ENCODE measurements at regions not wholly inside any gene's neighbourhood (a gene's known extent, or its start where the extent isn't known, plus 50 kb on each side); places are given as distances from the start of the nearest gene placed in this dataset.

GRCh38 chr18:25675123-25675850, 323.3 kb upstream of the ZNF521 start:
- Mint-ChIP-seq H3K4me1 (no peaks in the 10 kb centered on the region), H3K9me3 (ENCODE audit: insufficient read depth) (no peaks in the 10 kb centered on the region), H3K4me3 (no peak overlapping the region), H3K27ac (no peak overlapping the region), H3K27me3 (peaks cover 7% of the 10 kb centered on the region)
- no peak for DNase-seq
- intact Hi-C loops (cut with micrococcal nuclease): no loop called here
- ATAC-seq (ENCODE audit: low read depth): no peak
- H3K79me2 ChIP-seq (ENCODE audit: control insufficient read depth, insufficient read depth, low read length): no peaks in the 10 kb centered on the region
- no peaks in the 10 kb centered on the region for H3K4me1 ChIP-seq (ENCODE audit: control insufficient read depth in 2 of 2, insufficient read depth in 2 of 2, low read length in 2 of 2)
- no peak overlapping the region for H3K9ac ChIP-seq (ENCODE audit: low read length)
- peaks cover 0 to 2% (median 0%) of the 10 kb centered on the region in 4 experiments for H3K27me3 ChIP-seq (replicated peaks in 1 of 4; ENCODE audit: control extremely low read depth in 1 of 4, control insufficient read depth in 3 of 4, insufficient read depth in 4 of 4, low read length in 3 of 4)
- H3K36me3 ChIP-seq (replicated peaks in 1 of 2; ENCODE audit: control extremely low read depth in 1 of 2, control insufficient read depth in 1 of 2, extremely low read depth in 1 of 2, insufficient read depth in 2 of 2, low read length in 1 of 2): no peaks in the 10 kb centered on the region
- 91% methylated on average over 7 of the region's 8 CpGs for WGBS (ENCODE audit: insufficient coverage)
- ChIA-PET POLR2A (no interaction called here), CTCF (no interaction called here)
- no peak overlapping the region for H2AFZ ChIP-seq (ENCODE audit: insufficient read depth, low read depth, low read length, poor library complexity, severe bottlenecking)
- H3K9me3 ChIP-seq (ENCODE audit: control extremely low read depth in 1 of 3, control insufficient read depth in 2 of 3, insufficient read depth in 1 of 3, low read length in 2 of 3): no peaks in the 10 kb centered on the region
- TF ChIP-seq, protein P1, sequence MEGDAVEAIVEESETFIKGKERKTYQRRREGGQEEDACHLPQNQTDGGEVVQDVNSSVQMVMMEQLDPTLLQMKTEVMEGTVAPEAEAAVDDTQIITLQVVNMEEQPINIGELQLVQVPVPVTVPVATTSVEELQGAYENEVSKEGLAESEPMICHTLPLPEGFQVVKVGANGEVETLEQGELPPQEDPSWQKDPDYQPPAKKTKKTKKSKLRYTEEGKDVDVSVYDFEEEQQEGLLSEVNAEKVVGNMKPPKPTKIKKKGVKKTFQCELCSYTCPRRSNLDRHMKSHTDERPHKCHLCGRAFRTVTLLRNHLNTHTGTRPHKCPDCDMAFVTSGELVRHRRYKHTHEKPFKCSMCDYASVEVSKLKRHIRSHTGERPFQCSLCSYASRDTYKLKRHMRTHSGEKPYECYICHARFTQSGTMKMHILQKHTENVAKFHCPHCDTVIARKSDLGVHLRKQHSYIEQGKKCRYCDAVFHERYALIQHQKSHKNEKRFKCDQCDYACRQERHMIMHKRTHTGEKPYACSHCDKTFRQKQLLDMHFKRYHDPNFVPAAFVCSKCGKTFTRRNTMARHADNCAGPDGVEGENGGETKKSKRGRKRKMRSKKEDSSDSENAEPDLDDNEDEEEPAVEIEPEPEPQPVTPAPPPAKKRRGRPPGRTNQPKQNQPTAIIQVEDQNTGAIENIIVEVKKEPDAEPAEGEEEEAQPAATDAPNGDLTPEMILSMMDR (IDR thresholded peaks at IDR 0.05): no peak
- TF ChIP-seq EZH2 (IDR thresholded peaks at IDR 0.05; ENCODE audit: borderline replicate concordance, insufficient read depth, low read depth, low read length, poor library complexity, severe bottlenecking): no peak
- H4K20me1 ChIP-seq (ENCODE audit: control insufficient read depth, insufficient read depth, low read length, poor library complexity, severe bottlenecking): no peaks in the 10 kb centered on the region
- no peak overlapping the region for H3K4me3 ChIP-seq (ENCODE audit: control extremely low read depth in 1 of 5, extremely low read depth in 1 of 5, insufficient read depth in 1 of 5, low read depth in 2 of 5, low read length in 4 of 5)
- no peak overlapping the region for H3K27ac ChIP-seq (ENCODE audit: low read length in 2 of 2)
- H3K4me2 ChIP-seq (replicated peaks; ENCODE audit: low read depth, low read length, poor library complexity, severe bottlenecking): no peak overlapping the region

- no peak for ATAC-seq (ENCODE audit: low read depth)
- H3K4me1 ChIP-seq (ENCODE audit: control insufficient read depth in 2 of 2, insufficient read depth in 2 of 2, low read length in 2 of 2): no peaks in the 10 kb centered on the region
- H3K27me3 Mint-ChIP-seq: peaks cover 7% of the 10 kb centered on the region
- no peak for DNase-seq
- no peaks in the 10 kb centered on the region for H3K9me3 ChIP-seq (ENCODE audit: control extremely low read depth in 1 of 3, control insufficient read depth in 2 of 3, insufficient read depth in 1 of 3, low read length in 2 of 3)
- H4K20me1 ChIP-seq (ENCODE audit: control insufficient read depth, insufficient read depth, low read length, poor library complexity, severe bottlenecking): no peaks in the 10 kb centered on the region
- H3K9ac ChIP-seq (ENCODE audit: low read length): no peak overlapping the region
- H3K27me3 ChIP-seq (replicated peaks in 1 of 4; ENCODE audit: control extremely low read depth in 1 of 4, control insufficient read depth in 3 of 4, insufficient read depth in 4 of 4, low read length in 3 of 4): peaks cover 0 to 2% (median 0%) of the 10 kb centered on the region in 4 experiments
- no CpG with 5 or more reads among the region's 1 CpG for WGBS (ENCODE audit: insufficient coverage)
- ChIA-PET POLR2A (no interaction called here), CTCF (no interaction called here)
- no peak for TF ChIP-seq EZH2 (IDR thresholded peaks at IDR 0.05; ENCODE audit: borderline replicate concordance, insufficient read depth, low read depth, low read length, poor library complexity, severe bottlenecking)
- TF ChIP-seq, protein P1 (IDR thresholded peaks at IDR 0.05): no peak
- no peak overlapping the region for H2AFZ ChIP-seq (ENCODE audit: insufficient read depth, low read depth, low read length, poor library complexity, severe bottlenecking)
- no peaks in the 10 kb centered on the region for H3K9me3 Mint-ChIP-seq (ENCODE audit: insufficient read depth)
- H3K4me1 Mint-ChIP-seq: no peaks in the 10 kb centered on the region
- no peak overlapping the region for H3K27ac Mint-ChIP-seq
- intact Hi-C loops (cut with micrococcal nuclease): no loop called here
- no peak overlapping the region for H3K27ac ChIP-seq (ENCODE audit: low read length in 2 of 2)
- no peaks in the 10 kb centered on the region for H3K79me2 ChIP-seq (ENCODE audit: control insufficient read depth, insufficient read depth, low read length)
- H3K36me3 ChIP-seq (replicated peaks in 1 of 2; ENCODE audit: control extremely low read depth in 1 of 2, control insufficient read depth in 1 of 2, extremely low read depth in 1 of 2, insufficient read depth in 2 of 2, low read length in 1 of 2): no peaks in the 10 kb centered on the region
- H3K4me3 ChIP-seq (ENCODE audit: control extremely low read depth in 1 of 5, extremely low read depth in 1 of 5, insufficient read depth in 1 of 5, low read depth in 2 of 5, low read length in 4 of 5): no peak overlapping the region
- no peak overlapping the region for H3K4me3 Mint-ChIP-seq
- H3K4me2 ChIP-seq (replicated peaks; ENCODE audit: low read depth, low read length, poor library complexity, severe bottlenecking): no peak overlapping the region
Observed at GRCh38 chr18:25674183-25674582, 322.2 kb upstream of the ZNF521 start.

Measured in B cell (primary cell).